Calu3 (cell line): ENCODE measurements at regions not wholly inside any gene's neighbourhood (a gene's known extent, or its start where the extent isn't known, plus 50 kb on each side); places are given as distances from the start of the nearest gene placed in this dataset.

Experiments used
- BruUV-seq: library from RNA; stranded (reverse); fragments of 400-500 nt; replicated peaks from 2 replicates; lab custom pipeline; 2021; lab: Mats Ljungman, UMichigan
- CTCF ChIA-PET: fragments of 300-600 bp; sonication (Branson Sonifier 250); formaldehyde crosslinking; loops from one replicate; lab custom pipeline; 2022; ENCODE audit warnings: antibody characterized with exemption; lab: Charles Lee
- DNase-seq: peaks from one replicate; pipeline ENCODE4 v3.0.0; 2022
- H3K27ac Mint-ChIP-seq: one replicate; pipeline ENCODE4 v1.8.0; 2022; ENCODE audit warnings: mixed read lengths; ENCODE audit not compliant: unreplicated experiment
- H3K27me3 Mint-ChIP-seq: one replicate; pipeline ENCODE4 v1.8.0; 2022; ENCODE audit warnings: mixed read lengths; ENCODE audit not compliant: unreplicated experiment
- H3K36me3 Mint-ChIP-seq: one replicate; pipeline ENCODE4 v1.8.0; 2022; ENCODE audit warnings: mild to moderate bottlenecking, moderate library complexity, mixed read lengths; ENCODE audit not compliant: insufficient read depth, unreplicated experiment
- H3K4me1 Mint-ChIP-seq: one replicate; pipeline ENCODE4 v1.8.0; 2022; ENCODE audit warnings: mild to moderate bottlenecking, low read depth, mixed read lengths; ENCODE audit not compliant: unreplicated experiment
- H3K4me3 Mint-ChIP-seq: one replicate; pipeline ENCODE4 v1.8.0; 2022; ENCODE audit warnings: mild to moderate bottlenecking, low read depth, moderate library complexity, mixed read lengths; ENCODE audit not compliant: unreplicated experiment
- H3K9me3 Mint-ChIP-seq: one replicate; pipeline ENCODE4 v1.8.0; 2022; ENCODE audit warnings: low read depth, mixed read lengths; ENCODE audit not compliant: unreplicated experiment
- intact Hi-C: fragments of 100-400 bp; cut with micrococcal nuclease; formaldehyde crosslinking; loops from one replicate; pipeline ENCODE4 v1.10.0; 2022; ENCODE audit not compliant: unreplicated experiment
- TF ChIP-seq, protein P1 (sequence below): fragments of 200-600 bp; IDR thresholded peaks from one replicate; pipeline ENCODE4 v1.8.0; 2022; ENCODE audit warnings: antibody characterized with exemption; ENCODE audit not compliant: unreplicated experiment

DNA sequence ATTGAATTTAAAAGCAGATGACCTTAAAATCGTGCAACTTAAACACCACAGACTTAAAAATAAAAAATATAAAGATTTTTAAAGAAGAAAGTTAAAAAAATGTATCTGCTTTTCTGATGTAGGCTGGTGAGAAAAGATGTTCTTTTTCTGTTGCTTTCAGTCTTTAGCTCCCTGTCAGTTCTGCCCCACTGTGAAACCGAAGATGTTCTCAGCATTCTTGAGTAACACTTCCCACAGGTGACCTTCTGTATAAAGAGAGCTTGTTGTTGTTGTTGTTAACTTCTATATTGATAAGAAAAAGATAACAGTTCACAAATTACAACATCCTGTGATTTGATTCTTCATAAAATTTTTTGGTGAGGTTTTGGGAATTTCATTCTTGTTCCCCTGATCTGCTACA lies 377.9 kb upstream of the RGS6 start:
- CTCF ChIA-PET: no interaction called here
- Mint-ChIP-seq H3K27ac (no peak overlapping the region), H3K9me3 (no peaks in the 10 kb centered on the region), H3K4me1 (peaks cover 9% of the 10 kb centered on the region), H3K36me3 (no peaks in the 10 kb centered on the region), H3K4me3 (no peak overlapping the region), H3K27me3 (no peaks in the 10 kb centered on the region)
- DNase-seq: no peak
- intact Hi-C loops: no loop called here
- no TSS peak for BruUV-seq
- TF ChIP-seq, protein P1, sequence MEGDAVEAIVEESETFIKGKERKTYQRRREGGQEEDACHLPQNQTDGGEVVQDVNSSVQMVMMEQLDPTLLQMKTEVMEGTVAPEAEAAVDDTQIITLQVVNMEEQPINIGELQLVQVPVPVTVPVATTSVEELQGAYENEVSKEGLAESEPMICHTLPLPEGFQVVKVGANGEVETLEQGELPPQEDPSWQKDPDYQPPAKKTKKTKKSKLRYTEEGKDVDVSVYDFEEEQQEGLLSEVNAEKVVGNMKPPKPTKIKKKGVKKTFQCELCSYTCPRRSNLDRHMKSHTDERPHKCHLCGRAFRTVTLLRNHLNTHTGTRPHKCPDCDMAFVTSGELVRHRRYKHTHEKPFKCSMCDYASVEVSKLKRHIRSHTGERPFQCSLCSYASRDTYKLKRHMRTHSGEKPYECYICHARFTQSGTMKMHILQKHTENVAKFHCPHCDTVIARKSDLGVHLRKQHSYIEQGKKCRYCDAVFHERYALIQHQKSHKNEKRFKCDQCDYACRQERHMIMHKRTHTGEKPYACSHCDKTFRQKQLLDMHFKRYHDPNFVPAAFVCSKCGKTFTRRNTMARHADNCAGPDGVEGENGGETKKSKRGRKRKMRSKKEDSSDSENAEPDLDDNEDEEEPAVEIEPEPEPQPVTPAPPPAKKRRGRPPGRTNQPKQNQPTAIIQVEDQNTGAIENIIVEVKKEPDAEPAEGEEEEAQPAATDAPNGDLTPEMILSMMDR: no peak

DNA sequence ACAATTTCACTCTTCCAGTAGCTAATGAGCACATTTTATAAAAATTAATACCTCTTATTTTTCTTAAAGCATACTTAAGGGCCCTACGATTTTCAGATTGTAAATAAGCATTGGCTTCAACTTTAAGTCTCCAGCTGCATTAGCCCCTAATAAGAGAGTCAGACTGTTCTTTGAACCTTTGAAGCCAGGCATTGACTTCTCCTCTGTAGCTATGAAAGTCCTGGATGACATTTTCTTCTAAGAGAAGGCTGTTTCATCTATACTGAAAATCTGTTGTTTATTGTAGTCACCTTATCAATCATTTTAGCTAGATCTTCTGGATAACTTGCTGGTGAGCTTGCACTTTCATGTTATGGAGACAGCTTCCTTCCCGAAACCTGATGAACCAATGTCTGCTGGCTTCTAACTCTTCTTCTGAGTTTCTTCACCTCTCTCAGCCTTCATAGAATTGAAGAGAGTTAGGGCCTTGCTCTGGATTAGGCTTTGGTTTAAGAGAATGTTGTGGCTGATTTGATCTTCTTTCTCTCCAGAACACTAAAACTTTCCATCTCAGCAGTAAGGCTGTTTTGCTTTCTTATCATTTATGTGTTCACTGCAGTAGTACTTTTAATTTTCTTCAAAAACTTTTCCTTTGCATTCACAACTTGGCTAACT lies 377.1 kb upstream of the RGS6 start:
- Mint-ChIP-seq H3K4me1 (peaks cover 9% of the 10 kb centered on the region), H3K27ac (peak overlapping the region; percentile 52), H3K36me3 (no peaks in the 10 kb centered on the region), H3K27me3 (no peaks in the 10 kb centered on the region), H3K9me3 (no peaks in the 10 kb centered on the region), H3K4me3 (no peak overlapping the region)
- intact Hi-C loops: no loop called here
- TF ChIP-seq, protein P1: no peak
- CTCF ChIA-PET: interaction anchor here (1.0 kb wide), 1 partner anchor 37 kb away, joined by 3 read pairs; no protein-coding TSS in a partner anchor
- BruUV-seq: no TSS peak
- no peak for DNase-seq

DNA sequence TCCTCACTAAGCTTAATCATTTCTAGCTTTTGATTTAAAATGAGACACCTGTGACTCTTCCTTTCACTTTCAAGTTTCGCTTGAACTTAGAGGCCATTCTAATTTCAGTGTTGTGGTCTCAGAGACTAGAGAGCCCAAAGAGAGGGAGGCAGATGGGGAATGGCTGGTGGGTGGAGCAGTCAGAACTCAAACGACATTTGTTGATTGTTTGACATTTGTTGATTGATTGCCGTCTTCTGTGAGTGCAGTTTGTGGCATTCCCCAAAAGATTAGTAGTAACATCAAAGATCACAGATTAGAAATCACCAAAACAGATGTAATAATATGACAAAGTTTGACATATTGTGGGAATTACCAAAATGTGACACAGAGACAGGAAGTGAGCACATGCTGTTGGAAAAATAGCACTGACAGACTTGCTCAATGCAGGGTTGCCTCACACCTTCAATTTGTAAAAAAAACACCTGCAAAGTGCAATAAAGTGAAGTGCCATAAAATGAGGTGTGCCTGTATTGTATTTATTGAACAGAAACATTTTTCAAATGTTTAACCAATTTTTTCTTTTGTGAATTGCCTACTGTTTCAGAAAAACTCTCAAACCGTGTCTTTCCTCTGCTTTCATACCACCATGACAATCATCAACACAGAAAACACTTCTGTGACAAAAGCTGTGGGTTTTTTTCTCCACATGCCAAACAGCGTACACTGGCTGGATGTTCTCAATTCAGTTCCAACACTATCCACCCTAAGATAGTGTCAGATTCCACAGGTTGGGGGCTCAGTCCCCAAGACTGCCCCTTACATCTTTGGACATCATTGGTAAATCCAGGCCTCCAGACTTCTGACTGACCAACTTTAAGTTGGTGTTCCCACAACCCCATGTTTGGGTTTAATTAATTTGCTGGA lies 376.3 kb upstream of the RGS6 start:
- no peak overlapping the region for H3K4me3 Mint-ChIP-seq
- no TSS peak for BruUV-seq
- H3K9me3 Mint-ChIP-seq: no peaks in the 10 kb centered on the region
- intact Hi-C loops: no loop called here
- CTCF ChIA-PET: interaction anchor here (1.0 kb wide), 1 partner anchor 36 kb away, joined by 3 read pairs; no protein-coding TSS in a partner anchor
- peak overlapping the region; percentile 52 for H3K27ac Mint-ChIP-seq
- H3K27me3 Mint-ChIP-seq: no peaks in the 10 kb centered on the region
- no peaks in the 10 kb centered on the region for H3K36me3 Mint-ChIP-seq
- no peak for DNase-seq
- peaks cover 9% of the 10 kb centered on the region for H3K4me1 Mint-ChIP-seq
- TF ChIP-seq, protein P1: no peak

DNA sequence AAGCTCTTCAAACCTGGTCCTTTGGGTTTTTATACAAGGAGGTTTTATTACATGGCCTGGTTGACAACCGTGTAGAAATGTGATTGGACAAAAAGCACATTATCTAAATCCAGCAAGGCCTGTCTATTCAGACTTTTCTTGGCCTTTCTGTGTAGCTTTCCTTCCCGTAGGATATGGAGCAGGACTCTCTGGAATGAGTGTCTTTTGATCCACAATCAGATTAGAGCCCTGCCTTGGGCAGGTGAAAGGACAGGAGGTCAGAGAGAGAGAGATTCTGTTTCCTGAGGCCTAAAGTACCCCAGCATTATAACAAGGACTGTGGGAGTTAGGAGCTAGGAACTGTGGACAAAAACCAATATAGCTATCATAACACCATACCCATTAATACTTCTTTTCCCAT lies 375.5 kb upstream of the RGS6 start:
- no peak overlapping the region for H3K27ac Mint-ChIP-seq
- no peaks in the 10 kb centered on the region for H3K9me3 Mint-ChIP-seq
- intact Hi-C loops: no loop called here
- H3K4me1 Mint-ChIP-seq: peaks cover 9% of the 10 kb centered on the region
- H3K4me3 Mint-ChIP-seq: no peak overlapping the region
- H3K27me3 Mint-ChIP-seq: no peaks in the 10 kb centered on the region
- H3K36me3 Mint-ChIP-seq: no peaks in the 10 kb centered on the region
- no TSS peak for BruUV-seq
- TF ChIP-seq, protein P1: no peak
- CTCF ChIA-PET: no interaction called here
- no peak for DNase-seq
